Activated naive CD4-positive, alpha-beta T cell treated with anti-CD3 and anti-CD28 coated beads for 36 hours (primary cell): ENCODE measurements at regions not wholly inside any gene's neighbourhood (a gene's known extent, or its start where the extent isn't known, plus 50 kb on each side); places are given as distances from the start of the nearest gene placed in this dataset.

Source experiments
- CTCF ChIA-PET: fragments of 350-600 bp; sonication (Branson Sonifier 250); formaldehyde crosslinking; loops from one replicate; lab custom pipeline; 2021; ENCODE audit warnings: antibody characterized with exemption; lab: Charles Lee
- DNase-seq: peaks from one replicate; pipeline ENCODE4 v3.0.0-alpha.2; 2020
- H3K27ac Mint-ChIP-seq: one replicate; pipeline ENCODE4 v1.8.0; 2021; ENCODE audit warnings: mild to moderate bottlenecking, mixed read lengths
- H3K27me3 Mint-ChIP-seq: one replicate; pipeline ENCODE4 v1.8.0; 2021; ENCODE audit warnings: low read depth, mixed read lengths
- H3K36me3 Mint-ChIP-seq: one replicate; pipeline ENCODE4 v1.8.0; 2021; ENCODE audit warnings: low read depth, mixed read lengths
- H3K4me1 Mint-ChIP-seq: one replicate; pipeline ENCODE4 v1.8.0; 2021; ENCODE audit warnings: low read depth, mixed read lengths
- H3K4me3 Mint-ChIP-seq: one replicate; pipeline ENCODE4 v1.8.0; 2021; ENCODE audit warnings: mild to moderate bottlenecking, moderate library complexity, mixed read lengths
- H3K9me3 Mint-ChIP-seq: one replicate; pipeline ENCODE4 v1.8.0; 2021; ENCODE audit warnings: mixed read lengths
- intact Hi-C: fragments of 100-400 bp; cut with micrococcal nuclease; formaldehyde crosslinking; loops from one replicate; pipeline ENCODE4 v1.15.1; 2023

DNA sequence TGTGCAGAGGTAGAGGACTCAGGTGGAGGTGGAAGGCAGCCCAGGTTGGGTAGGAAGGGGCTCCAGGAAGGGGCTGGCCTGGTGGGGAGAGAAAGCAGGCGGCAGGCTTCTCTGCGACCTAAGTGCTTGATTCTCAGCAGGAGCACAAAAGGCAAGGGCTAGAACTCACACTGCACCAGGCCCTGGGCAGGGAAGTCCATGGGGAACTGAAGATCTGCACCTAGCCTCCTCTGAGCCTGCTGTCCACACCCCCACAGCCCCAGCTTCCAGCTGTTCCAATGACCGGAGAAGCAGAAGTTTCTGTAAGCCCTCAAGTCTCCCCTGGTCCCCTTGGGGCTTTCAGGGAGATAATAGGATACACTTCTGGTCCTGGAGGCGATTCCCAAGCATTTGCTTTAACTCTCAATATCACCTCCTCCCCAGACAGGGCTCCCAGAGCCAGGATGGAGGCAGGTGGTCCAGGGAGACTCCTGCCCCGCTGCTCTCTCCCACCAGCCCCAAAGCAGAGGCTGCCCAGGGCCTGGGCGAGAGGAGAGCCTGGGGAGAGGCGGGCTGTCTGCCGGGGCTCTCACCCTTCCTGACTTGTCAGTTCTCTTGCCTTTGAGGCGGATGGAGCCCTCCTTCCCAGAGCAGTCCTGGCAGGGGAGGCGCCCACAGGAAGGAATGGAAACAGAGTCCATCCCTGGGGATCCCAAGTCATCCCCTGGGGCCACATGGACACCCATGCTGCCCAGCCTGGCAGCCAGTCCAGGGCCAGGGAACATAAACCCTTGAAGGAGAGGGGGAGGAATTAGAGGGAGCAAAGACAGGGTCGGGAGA is 126.0 kb downstream of the RBFOX3 start:
- peaks cover 54% of the 10 kb centered on the region for H3K27me3 Mint-ChIP-seq
- intact Hi-C loops = no loop called here
- H3K4me1 Mint-ChIP-seq = no peaks in the 10 kb centered on the region
- no peak overlapping the region for H3K27ac Mint-ChIP-seq
- CTCF ChIA-PET = no interaction called here
- no peaks in the 10 kb centered on the region for H3K9me3 Mint-ChIP-seq
- no peak overlapping the region for H3K4me3 Mint-ChIP-seq
- no peak for DNase-seq
- H3K36me3 Mint-ChIP-seq = no peaks in the 10 kb centered on the region

DNA sequence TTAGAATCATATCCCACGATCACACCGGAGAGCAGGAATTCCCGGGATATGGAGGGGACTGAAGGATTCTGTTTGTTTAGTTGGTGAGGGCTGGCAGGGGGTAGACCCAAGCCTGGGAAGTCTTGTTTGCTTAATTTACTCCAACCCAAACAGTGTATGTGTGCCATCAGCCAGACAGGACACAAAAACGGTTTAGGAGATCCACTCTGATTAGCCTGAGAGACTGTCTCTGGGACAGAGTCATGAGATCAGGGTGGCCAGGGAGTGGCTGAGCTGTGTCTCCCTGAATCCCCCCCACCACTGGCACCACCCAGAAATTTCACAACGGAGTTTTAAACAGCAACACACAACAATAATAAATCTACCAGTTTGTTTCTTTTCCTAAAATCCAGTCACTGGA is 127.0 kb downstream of the RBFOX3 start:
- Mint-ChIP-seq H3K27ac (no peak overlapping the region), H3K36me3 (no peaks in the 10 kb centered on the region), H3K9me3 (no peaks in the 10 kb centered on the region), H3K4me1 (no peaks in the 10 kb centered on the region), H3K4me3 (no peak overlapping the region), H3K27me3 (peaks cover 54% of the 10 kb centered on the region)
- intact Hi-C loops = no loop called here
- CTCF ChIA-PET = no interaction called here
- no peak for DNase-seq

DNA sequence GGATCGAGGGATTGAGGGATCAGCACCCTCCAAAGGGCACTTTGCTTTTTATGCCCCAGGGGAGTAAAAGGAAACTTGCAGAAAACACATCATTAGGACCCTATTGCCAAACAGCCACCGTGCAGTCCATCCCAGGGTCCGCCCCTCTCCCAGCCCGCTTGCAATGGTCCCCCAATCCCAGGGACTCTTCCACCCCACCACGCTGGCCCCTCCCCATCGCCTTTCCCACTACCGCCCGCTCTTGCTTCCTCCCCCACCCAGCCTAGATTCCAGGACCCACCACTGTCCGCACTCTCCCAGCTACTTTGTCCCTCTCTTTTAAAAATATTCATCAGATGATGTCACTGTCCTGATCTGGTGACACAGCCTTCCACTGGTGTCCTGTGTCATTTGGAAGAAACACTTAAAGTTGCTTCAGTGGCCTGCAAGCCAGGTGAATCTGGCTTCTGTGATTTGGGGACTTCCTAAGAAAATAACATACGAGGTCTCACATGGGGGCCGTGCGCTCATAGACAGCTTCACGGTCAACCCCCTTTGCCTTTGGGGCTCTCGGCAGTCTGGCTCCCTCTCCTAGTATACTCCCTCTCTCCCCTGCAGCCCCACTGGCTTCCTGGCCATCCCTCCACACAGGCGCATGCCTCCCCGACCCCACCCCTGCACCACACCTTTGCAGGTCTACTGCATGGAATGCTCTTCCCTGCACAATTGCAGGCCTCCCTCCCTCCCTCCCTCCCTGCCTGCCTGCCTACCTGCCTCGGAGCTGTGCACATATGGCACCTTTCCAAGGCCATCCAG is 127.9 kb downstream of the RBFOX3 start:
- Mint-ChIP-seq H3K4me3 (no peak overlapping the region), H3K27me3 (peaks cover 58% of the 10 kb centered on the region), H3K36me3 (no peaks in the 10 kb centered on the region), H3K27ac (no peak overlapping the region), H3K9me3 (no peaks in the 10 kb centered on the region), H3K4me1 (no peaks in the 10 kb centered on the region)
- intact Hi-C loops = no loop called here
- CTCF ChIA-PET = no interaction called here
- DNase-seq = no peak

DNA sequence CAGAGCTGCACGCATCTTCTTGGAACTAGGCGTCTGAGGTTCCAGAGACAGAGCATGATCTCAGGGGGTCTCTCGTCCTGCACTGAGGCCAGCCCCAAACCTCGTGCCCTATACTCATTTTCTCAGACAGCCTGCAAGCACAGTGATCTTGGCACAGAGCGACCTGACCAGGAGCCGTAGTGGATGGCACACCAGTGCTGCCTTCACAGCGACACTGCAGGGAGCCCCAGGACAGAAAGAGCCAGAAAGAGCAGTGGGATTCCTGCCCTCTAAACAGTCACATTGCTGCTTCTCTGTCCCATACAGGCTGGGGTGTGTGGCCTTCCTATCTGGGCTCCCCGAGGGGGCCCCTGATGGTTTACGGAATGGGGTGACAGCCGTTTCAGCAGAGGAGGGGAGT is 131.0 kb downstream of the RBFOX3 start:
- DNase-seq = no peak
- intact Hi-C loops = no loop called here
- Mint-ChIP-seq H3K9me3 (no peaks in the 10 kb centered on the region), H3K36me3 (no peaks in the 10 kb centered on the region), H3K4me1 (no peaks in the 10 kb centered on the region), H3K27ac (no peak overlapping the region), H3K27me3 (peaks cover 53% of the 10 kb centered on the region), H3K4me3 (no peak overlapping the region)
- CTCF ChIA-PET = no interaction called here

DNA sequence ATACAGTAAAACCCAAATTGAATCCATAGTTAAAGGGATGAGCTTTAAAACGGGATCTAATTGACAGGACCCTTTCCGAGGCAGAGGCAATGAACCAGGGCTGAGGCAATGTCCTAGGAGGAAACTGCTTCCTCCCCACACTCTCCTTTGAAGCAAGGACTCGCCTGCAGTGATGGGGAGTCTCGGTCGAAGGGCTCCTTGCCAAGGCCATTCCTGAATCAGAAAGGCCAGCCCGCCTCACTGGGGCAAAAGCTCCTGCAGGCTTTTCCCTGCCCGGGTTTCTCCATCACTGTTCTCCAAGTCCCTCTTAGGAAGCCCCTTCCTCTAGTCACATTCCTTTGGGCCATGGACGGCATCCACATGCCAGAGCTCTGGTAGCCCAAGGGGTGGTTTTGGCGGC is 132.0 kb downstream of the RBFOX3 start:
- Mint-ChIP-seq H3K9me3 (no peaks in the 10 kb centered on the region), H3K4me1 (no peaks in the 10 kb centered on the region), H3K4me3 (no peak overlapping the region), H3K36me3 (no peaks in the 10 kb centered on the region), H3K27ac (no peak overlapping the region), H3K27me3 (peaks cover 54% of the 10 kb centered on the region)
- CTCF ChIA-PET = no interaction called here
- intact Hi-C loops = no loop called here
- DNase-seq = no peak

DNA sequence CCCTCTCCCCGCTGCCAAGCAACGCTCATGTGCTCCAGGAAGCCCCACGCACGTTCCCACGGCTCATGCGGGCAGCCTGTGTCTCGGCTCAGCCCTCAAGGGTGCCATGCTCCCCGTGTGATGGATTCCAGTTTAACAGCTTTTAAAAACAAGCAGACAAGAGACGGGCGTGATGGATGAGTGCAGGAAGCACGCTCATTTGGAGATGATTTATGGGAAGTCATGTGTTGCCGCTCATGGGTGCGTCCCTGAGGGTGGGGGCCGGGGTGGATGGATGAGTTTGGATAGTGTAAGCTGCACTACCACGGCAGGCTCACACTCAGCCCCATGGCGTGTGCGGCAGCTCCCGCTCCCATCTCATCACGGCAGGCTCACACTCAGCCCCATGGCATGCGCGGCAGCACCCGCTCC is 132.8 kb downstream of the RBFOX3 start:
- no peaks in the 10 kb centered on the region for H3K9me3 Mint-ChIP-seq
- H3K4me3 Mint-ChIP-seq = no peak overlapping the region

DNA sequence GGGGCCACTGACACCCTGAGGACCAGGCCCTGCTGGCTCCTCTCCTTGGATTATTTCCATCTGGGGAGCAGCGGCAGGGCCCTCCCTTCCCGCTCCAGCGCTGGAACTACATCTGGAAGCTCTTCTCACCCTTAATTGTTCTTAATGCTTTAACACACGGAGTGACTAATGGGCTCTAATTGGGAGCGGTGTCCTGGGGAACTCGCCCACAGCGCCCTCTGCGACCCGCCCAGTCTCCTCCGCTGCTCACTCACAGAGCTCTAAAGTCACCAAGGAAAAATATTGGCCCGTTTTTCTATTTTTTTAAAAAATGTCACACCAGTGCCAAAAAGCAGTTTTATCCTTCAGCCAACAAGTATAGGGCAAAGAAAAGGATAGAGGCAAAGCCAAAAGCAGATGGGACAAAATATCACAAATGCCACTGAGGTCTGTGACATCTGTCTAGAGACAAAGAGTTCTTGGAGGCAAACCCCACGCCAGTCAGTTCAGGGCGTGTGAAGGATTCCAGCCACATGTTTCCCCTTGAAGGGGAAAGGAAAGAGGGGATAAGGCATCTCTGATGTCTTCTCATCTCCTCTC is 134.7 kb downstream of the RBFOX3 start:
- Mint-ChIP-seq H3K27me3 (peaks cover 32% of the 10 kb centered on the region), H3K4me3 (no peak overlapping the region), H3K36me3 (no peaks in the 10 kb centered on the region), H3K27ac (no peak overlapping the region), H3K4me1 (no peaks in the 10 kb centered on the region), H3K9me3 (no peaks in the 10 kb centered on the region)
- no peak for DNase-seq
- CTCF ChIA-PET = no interaction called here
- intact Hi-C loops = no loop called here

More for the DNA sequence above, 132.8 kb downstream of the RBFOX3 start:
- intact Hi-C loops = no loop called here
- CTCF ChIA-PET = no interaction called here
- Mint-ChIP-seq H3K36me3 (no peaks in the 10 kb centered on the region), H3K27me3 (peaks cover 47% of the 10 kb centered on the region), H3K27ac (no peak overlapping the region), H3K4me1 (no peaks in the 10 kb centered on the region)
- DNase-seq = no peak

DNA sequence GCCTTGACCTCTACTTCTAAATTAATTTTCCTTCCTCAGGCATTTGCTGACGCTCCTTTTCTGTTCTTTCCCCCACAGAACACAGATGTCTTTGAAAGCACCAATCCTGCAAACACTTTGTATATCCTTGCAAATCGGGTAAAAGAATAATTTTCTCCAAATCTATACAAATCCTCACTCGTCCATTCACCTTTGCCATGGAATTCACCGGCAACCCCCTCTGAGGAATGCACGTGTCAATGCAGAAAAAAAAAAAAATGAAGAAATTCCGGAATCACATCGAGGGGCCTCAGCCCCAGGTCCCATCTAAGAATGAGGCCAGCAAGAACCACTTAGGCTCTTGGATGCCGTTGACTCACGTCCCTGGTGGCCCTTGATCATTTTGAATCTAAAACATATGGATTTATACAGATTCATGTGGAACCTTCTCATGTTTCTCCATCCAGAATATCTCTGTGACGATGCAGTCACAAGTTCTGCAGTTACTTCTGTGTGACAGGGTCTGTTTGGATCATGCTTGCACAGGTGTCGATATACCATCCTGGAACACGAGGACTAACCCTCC is 136.9 kb downstream of the RBFOX3 start:
- peaks cover 24% of the 10 kb centered on the region for H3K27me3 Mint-ChIP-seq
- CTCF ChIA-PET = no interaction called here
- H3K4me1 Mint-ChIP-seq = no peaks in the 10 kb centered on the region
- no peak overlapping the region for H3K4me3 Mint-ChIP-seq
- intact Hi-C loops = no loop called here
- H3K27ac Mint-ChIP-seq = no peak overlapping the region
- no peaks in the 10 kb centered on the region for H3K36me3 Mint-ChIP-seq
- H3K9me3 Mint-ChIP-seq = no peaks in the 10 kb centered on the region
- DNase-seq = no peak

DNA sequence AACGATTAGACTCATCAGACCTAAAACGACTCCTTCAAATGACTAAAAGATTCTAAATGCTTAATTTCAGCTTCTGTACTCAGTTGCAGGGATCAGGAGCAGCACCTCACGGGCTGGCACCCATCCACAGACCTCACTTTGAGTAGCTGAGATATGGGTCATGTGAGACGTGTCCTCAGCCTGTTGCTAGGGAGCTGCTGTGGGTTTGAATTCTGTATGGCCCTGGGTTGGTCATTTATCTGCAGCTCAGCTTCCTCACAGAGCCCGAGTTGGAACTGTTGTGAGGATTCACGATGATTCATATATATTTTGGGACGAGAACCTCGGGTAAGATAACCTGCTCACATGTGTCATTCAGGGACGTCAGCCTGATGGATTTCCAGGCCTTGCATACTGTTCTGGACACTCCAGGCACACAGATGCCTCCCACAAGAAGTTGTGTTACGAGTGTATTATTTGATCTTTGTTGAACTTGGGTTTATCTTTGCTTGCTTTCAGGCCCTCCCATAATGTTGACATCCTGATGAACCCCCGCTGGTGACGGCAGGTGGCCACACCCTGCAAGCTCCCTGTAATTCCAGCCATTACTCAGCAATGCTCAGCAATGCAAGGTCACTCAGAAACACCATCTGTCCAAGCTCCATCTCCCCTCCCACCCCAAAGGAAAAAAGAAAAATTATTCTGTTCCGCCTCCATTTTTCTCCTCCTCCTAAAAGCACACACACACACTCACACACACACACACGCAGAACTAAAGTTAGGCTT is 137.6 kb downstream of the RBFOX3 start:
- Mint-ChIP-seq H3K4me3 (no peak overlapping the region), H3K4me1 (no peaks in the 10 kb centered on the region), H3K9me3 (no peaks in the 10 kb centered on the region), H3K36me3 (no peaks in the 10 kb centered on the region), H3K27ac (no peak overlapping the region), H3K27me3 (peaks cover 22% of the 10 kb centered on the region)
- no peak for DNase-seq
- intact Hi-C loops = no loop called here
- CTCF ChIA-PET = no interaction called here

DNA sequence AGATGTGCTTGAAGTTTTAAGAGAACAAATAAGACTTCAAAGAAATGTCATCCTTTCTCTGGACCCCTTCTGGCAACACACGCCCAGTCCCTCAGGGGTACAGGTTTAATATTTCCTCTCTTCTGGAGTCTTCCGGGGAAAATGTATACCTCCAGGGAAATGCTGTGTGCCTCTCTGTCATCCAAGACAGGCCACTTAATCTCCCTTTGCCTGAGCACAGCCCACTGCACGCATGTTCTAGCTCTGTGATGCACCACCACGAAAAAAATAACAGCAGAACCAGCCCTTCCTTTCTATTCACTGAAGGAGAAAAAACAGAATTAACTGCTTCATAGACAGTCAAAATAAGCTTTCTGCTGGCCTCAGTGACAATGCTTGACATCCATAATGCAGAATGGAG is 140.1 kb downstream of the RBFOX3 start:
- Mint-ChIP-seq H3K9me3 (no peaks in the 10 kb centered on the region), H3K36me3 (no peaks in the 10 kb centered on the region), H3K4me3 (no peak overlapping the region), H3K27me3 (peaks cover 12% of the 10 kb centered on the region), H3K4me1 (no peaks in the 10 kb centered on the region), H3K27ac (no peak overlapping the region)
- DNase-seq = no peak
- CTCF ChIA-PET = no interaction called here
- intact Hi-C loops = no loop called here

DNA sequence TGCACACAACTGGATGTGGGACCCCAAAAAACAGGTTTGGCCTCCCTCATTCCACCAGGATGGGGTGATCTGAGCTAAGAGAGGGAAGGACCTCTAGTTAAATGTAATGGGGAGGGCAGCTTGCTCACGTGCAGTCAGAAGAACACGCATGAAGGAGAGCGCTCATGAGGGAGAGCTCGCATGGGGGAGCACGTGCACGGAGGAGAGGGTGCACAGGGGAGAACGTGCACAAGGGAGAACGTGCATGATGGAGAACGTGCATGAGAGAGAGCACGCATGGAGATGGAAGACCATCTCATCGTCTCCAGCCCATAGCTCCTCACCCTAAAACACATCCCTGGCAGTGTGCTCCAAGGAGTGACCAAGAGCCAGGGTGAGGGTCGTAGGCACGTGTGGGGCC is 141.2 kb downstream of the RBFOX3 start:
- no peak for DNase-seq
- Mint-ChIP-seq H3K27me3 (peaks cover 6% of the 10 kb centered on the region), H3K4me1 (no peaks in the 10 kb centered on the region), H3K27ac (no peak overlapping the region), H3K9me3 (no peaks in the 10 kb centered on the region), H3K4me3 (no peak overlapping the region), H3K36me3 (no peaks in the 10 kb centered on the region)
- CTCF ChIA-PET = interaction anchor here (0.6 kb wide), 1 partner anchor 18 kb away, joined by 3 read pairs; no protein-coding TSS in a partner anchor
- intact Hi-C loops = no loop called here
